ENCODE measurements at regions not wholly inside any gene's neighbourhood (a gene's known extent, or its start where the extent isn't known, plus 50 kb on each side); places are given as distances from the start of the nearest gene placed in this dataset.

DNA sequence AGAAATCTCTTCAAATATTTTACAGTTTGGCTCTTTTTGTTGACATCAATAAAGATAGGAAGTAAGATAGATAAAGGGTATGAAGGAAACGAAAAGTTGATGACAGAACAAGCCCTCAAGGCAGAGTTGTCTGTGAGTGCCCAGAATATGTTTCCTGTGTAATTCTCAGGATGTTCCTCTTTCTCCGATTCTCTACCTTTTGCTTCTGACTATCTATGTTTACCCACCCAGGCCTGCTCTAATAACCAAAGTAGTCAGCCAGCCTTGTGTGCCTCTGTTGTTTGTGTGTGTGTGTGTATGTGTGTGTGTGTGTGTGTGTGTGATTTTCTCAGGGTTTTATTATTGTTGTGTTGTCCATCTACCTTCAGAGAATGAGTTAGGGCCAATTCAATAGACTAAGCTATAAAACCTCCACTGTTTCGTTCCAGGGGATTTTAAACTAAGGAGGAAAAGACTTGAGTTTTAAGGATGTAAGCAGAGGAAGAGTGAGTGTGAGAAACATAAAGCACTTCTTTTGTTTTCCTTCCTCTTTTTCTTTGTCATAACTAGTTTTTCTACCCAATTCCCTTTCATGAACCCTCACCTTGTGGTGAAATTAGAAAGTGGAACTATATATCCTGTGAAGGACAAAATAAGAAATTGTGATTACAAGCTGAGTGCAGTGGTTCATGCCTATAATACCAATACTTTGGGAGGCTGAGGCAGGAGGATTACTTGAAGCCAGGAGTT is 627.4 kb upstream of the NR5A2 start:
- CTCF ChIA-PET: no interaction called here
- POLR2A ChIA-PET (ENCODE audit: low non-redundant PET): no interaction called here
- no peak for TF ChIP-seq CTCF (conservative IDR thresholded peaks at IDR 0.05; ENCODE audit: low read depth)
- no peak for DNase-seq (ENCODE audit: low spot score)
- no peak overlapping the region for H3K27ac ChIP-seq

DNA sequence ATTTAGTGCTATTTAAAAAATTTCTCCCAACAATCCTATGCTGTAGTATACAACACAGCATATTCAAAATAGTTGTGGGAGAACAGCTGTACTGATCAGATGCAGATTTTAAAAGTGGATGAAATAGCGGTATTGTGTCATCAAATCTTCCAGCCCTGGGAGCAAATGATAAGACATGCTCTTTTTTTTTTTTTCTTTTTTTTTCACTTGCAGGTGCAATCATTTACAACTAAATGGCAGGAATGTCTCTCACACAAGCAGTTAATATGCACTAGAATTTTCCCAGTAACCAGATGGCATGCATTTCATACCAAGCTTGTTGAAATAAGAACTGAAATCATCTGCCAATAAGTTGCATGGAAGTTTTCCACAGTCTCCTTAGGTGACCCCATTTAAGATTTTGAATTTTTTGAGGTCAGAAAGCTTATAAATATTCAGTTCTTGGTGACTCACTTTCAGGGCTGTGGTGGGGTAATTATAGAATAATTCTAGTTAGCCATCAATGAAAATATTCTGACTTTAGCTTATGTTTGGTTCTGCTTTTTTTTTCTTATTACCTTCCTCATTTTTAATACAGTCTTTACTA is 623.9 kb upstream of the NR5A2 start:
- ChIA-PET POLR2A (ENCODE audit: low non-redundant PET) (no interaction called here), CTCF (interaction anchor here (0.7 to 0.8 kb wide), 2 partner anchors 622 to 1865 kb away, joined by 3 to 4 read pairs; no protein-coding TSS in a partner anchor)
- no peak for DNase-seq (ENCODE audit: low spot score)
- no peak for TF ChIP-seq CTCF (conservative IDR thresholded peaks at IDR 0.05; ENCODE audit: low read depth)
- no peak overlapping the region for H3K27ac ChIP-seq

GRCh38 chr1:199404191-199404590 is 623.3 kb upstream of the NR5A2 start:
- H3K27ac ChIP-seq: no peak overlapping the region
- CTCF ChIA-PET: interaction anchor here (0.7 to 0.8 kb wide), 2 partner anchors 622 to 1866 kb away, joined by 3 to 4 read pairs; no protein-coding TSS in a partner anchor
- POLR2A ChIA-PET (ENCODE audit: low non-redundant PET): no interaction called here
- TF ChIP-seq CTCF (conservative IDR thresholded peaks at IDR 0.05; ENCODE audit: low read depth): no peak
- peak; percentile 56 for DNase-seq (ENCODE audit: low spot score)

- CTCF ChIA-PET: no interaction called here
- H3K27ac ChIP-seq: no peak overlapping the region
- POLR2A ChIA-PET (ENCODE audit: low non-redundant PET): no interaction called here
- no peak for TF ChIP-seq CTCF (conservative IDR thresholded peaks at IDR 0.05; ENCODE audit: low read depth)
- no peak for DNase-seq (ENCODE audit: low spot score)
Observed at GRCh38 chr1:199404976-199405375, 622.5 kb upstream of the NR5A2 start.

DNA sequence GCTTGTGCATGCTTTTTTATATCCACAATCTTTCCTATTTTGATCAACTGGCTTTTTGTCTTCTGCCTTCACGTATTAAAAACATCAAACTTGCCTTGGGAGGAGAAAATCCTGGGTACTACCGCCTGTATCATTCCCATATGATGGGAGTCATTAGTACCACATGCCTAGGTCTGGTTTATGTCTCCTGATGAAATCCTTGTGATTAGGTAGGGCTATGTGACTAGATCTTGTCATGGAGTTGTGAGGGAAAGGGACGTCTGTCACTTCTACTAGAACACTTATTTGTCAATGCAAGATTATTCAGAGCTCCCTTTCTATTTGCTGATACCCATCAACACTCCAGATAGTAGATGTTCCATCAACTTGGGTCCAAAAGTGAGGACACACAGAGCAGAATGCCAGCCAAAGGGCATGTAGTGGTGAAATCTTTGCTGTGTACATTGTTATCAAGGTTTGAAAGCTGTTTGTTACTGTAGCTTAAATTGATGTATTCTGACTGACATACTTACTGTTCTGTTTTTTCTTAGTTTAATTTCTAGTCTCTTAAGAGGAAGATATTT is 621.8 kb upstream of the NR5A2 start:
- TF ChIP-seq CTCF (conservative IDR thresholded peaks at IDR 0.05; ENCODE audit: low read depth): no peak
- ChIA-PET CTCF (interaction anchor here (0.6 kb wide), 1 partner anchor 31 kb away, joined by 4 read pairs; no protein-coding TSS in a partner anchor), POLR2A (ENCODE audit: low non-redundant PET) (no interaction called here)
- DNase-seq (ENCODE audit: low spot score): no peak
- H3K27ac ChIP-seq: no peak overlapping the region

- ChIA-PET CTCF (interaction anchor here (0.5 kb wide), 1 partner anchor 15 kb away, joined by 5 read pairs; no protein-coding TSS in a partner anchor), POLR2A (ENCODE audit: low non-redundant PET) (no interaction called here)
- no peak overlapping the region for H3K27ac ChIP-seq
- no peak for TF ChIP-seq CTCF (conservative IDR thresholded peaks at IDR 0.05; ENCODE audit: low read depth)
- DNase-seq (ENCODE audit: low spot score): no peak
Observed at GRCh38 chr1:199410462-199410861, 617.0 kb upstream of the NR5A2 start.
